H9 (cell line): ENCODE measurements at regions not wholly inside any gene's neighbourhood (a gene's known extent, or its start where the extent isn't known, plus 50 kb on each side); places are given as distances from the start of the nearest gene placed in this dataset.

ENCODE experiments used
- DNase-seq: peaks from one replicate; pipeline ENCODE4 v3.0.0-alpha.2; 2017
- H2AFZ ChIP-seq: one replicate; pipeline ENCODE4 v1.6.1; 2013; ENCODE audit warnings: mild to moderate bottlenecking, low read length, control low read depth, moderate library complexity
- H2AK5ac ChIP-seq: 2 replicates; pipeline ENCODE4 v1.6.1; 2013; ENCODE audit warnings: low read length, control low read depth, mixed read lengths; ENCODE audit not compliant: insufficient read length
- H2BK120ac ChIP-seq: one replicate; pipeline ENCODE4 v1.6.1; 2013; ENCODE audit warnings: low read depth, mild to moderate bottlenecking, low read length, control low read depth, inconsistent platforms; ENCODE audit not compliant: poor library complexity, severe bottlenecking
- H2BK12ac ChIP-seq: 2 replicates; pipeline ENCODE4 v1.6.1; 2013; ENCODE audit warnings: low read length, control low read depth, mixed read lengths, low read depth; ENCODE audit not compliant: insufficient read length
- H2BK15ac ChIP-seq: 2 replicates; pipeline ENCODE4 v1.6.1; 2013; ENCODE audit warnings: low read depth, low read length, control low read depth
- H2BK20ac ChIP-seq: one replicate; pipeline ENCODE4 v1.6.1; 2013; ENCODE audit warnings: low read depth, mild to moderate bottlenecking, low read length, control low read depth, inconsistent platforms; ENCODE audit not compliant: poor library complexity, severe bottlenecking
- H2BK5ac ChIP-seq: 2 replicates; pipeline ENCODE4 v1.6.1; 2013; ENCODE audit warnings: low read length, control low read depth, mixed read lengths; ENCODE audit not compliant: insufficient read length
- H3K14ac ChIP-seq: 2 replicates; pipeline ENCODE4 v1.6.1; 2013; ENCODE audit warnings: low read length, control low read depth; ENCODE audit not compliant: insufficient read depth
- H3K18ac ChIP-seq: 2 replicates; pipeline ENCODE4 v1.6.1; 2013; ENCODE audit warnings: low read depth, mild to moderate bottlenecking, mixed read lengths, low read length, control low read depth; ENCODE audit not compliant: insufficient read length
- H3K23ac ChIP-seq: 2 replicates; pipeline ENCODE4 v1.6.1; 2013; ENCODE audit warnings: low read length, control low read depth, mixed read lengths, low read depth; ENCODE audit not compliant: insufficient read length
- H3K23me2 ChIP-seq: 2 replicates; pipeline ENCODE4 v1.6.1; 2013; ENCODE audit warnings: low read depth, mild to moderate bottlenecking, mixed read lengths, low read length, control low read depth; ENCODE audit not compliant: insufficient read length, poor library complexity, severe bottlenecking
- H3K27ac ChIP-seq: 2 replicates; pipeline ENCODE4 v1.5.1; 2013; ENCODE audit warnings: low read length, control low read depth, mixed read lengths, low read depth; ENCODE audit not compliant: insufficient read length
- H3K27me3 ChIP-seq: 2 replicates; pipeline ENCODE4 v1.6.1; 2013; ENCODE audit warnings: low read length, control low read depth, inconsistent platforms; ENCODE audit not compliant: insufficient read depth
- H3K4ac ChIP-seq: 2 replicates; pipeline ENCODE4 v1.6.1; 2013; ENCODE audit warnings: low read depth, mild to moderate bottlenecking, control low read depth, inconsistent platforms, low read length, moderate library complexity
- H3K4me1 ChIP-seq: 2 replicates; pipeline ENCODE4 v1.6.1; 2013; ENCODE audit warnings: low read length, control low read depth, inconsistent platforms; ENCODE audit not compliant: insufficient read depth
- H3K4me2 ChIP-seq: 2 replicates; pipeline ENCODE4 v1.6.1; 2013; ENCODE audit warnings: low read length, control low read depth, mixed read lengths; ENCODE audit not compliant: insufficient read length, insufficient read depth
- H3K56ac ChIP-seq: 2 replicates; pipeline ENCODE4 v1.6.1; 2013; ENCODE audit warnings: low read depth, mild to moderate bottlenecking, mixed read lengths, low read length, control low read depth; ENCODE audit not compliant: insufficient read length
- H3K79me1 ChIP-seq: 2 replicates; pipeline ENCODE4 v1.6.1; 2013; ENCODE audit warnings: low read depth, mild to moderate bottlenecking, moderate library complexity, low read length, control low read depth, inconsistent platforms; ENCODE audit not compliant: insufficient read depth, poor library complexity, severe bottlenecking
- H3K79me2 ChIP-seq: 2 replicates; pipeline ENCODE4 v1.6.1; 2013; ENCODE audit warnings: low read length, control low read depth, inconsistent platforms; ENCODE audit not compliant: insufficient read depth
- H3K9ac ChIP-seq: 2 replicates; pipeline ENCODE4 v1.6.1; 2013; ENCODE audit warnings: low read length, control low read depth, mixed read lengths; ENCODE audit not compliant: insufficient read length; ENCODE audit errors: extremely low read depth
- H3K9me3 ChIP-seq: one replicate; pipeline ENCODE4 v1.6.1; 2013; ENCODE audit warnings: low read depth, low read length, inconsistent platforms; ENCODE audit not compliant: control insufficient read depth
- H3T11ph ChIP-seq: one replicate; pipeline ENCODE4 v1.6.1; 2013; ENCODE audit warnings: mild to moderate bottlenecking, low read length, control low read depth, inconsistent platforms
- H4K20me1 ChIP-seq: one replicate; pipeline ENCODE4 v1.6.1; 2013; ENCODE audit not compliant: control insufficient read depth, insufficient read length, insufficient read depth
- H4K5ac ChIP-seq: 2 replicates; pipeline ENCODE4 v1.6.1; 2013; ENCODE audit warnings: low read depth, mild to moderate bottlenecking, mixed read lengths, low read length, control low read depth; ENCODE audit not compliant: insufficient read length
- H4K8ac ChIP-seq: replicated peaks from 2 replicates; pipeline ENCODE4 v1.6.1; 2013; ENCODE audit warnings: low read length, control low read depth, mixed read lengths, low read depth; ENCODE audit not compliant: insufficient read length
- H4K91ac ChIP-seq: 2 replicates; pipeline ENCODE4 v1.6.1; 2013; ENCODE audit warnings: low read depth, mild to moderate bottlenecking, moderate library complexity, mixed read lengths, low read length, control low read depth; ENCODE audit not compliant: insufficient read length
- H3K27ac Mint-ChIP-seq, 3 experiments: 2 replicates in 2 of 3; 3 replicates in 1 of 3; pipeline ENCODE4 v1.8.0; 2020 to 2021; ENCODE audit warnings: mixed read lengths in 3 of 3, mild to moderate bottlenecking in 1 of 3, moderate library complexity in 1 of 3
- H3K27me3 Mint-ChIP-seq: 2 replicates; pipeline ENCODE4 v1.8.0; 2021; ENCODE audit warnings: low read depth, mild to moderate bottlenecking, moderate library complexity, mixed read lengths
- H3K36me3 Mint-ChIP-seq, 3 experiments: 2 replicates in 2 of 3; 3 replicates in 1 of 3; pipeline ENCODE4 v1.8.0; 2020 to 2021; ENCODE audit warnings: low read depth in 3 of 3, mixed read lengths in 3 of 3; ENCODE audit not compliant: insufficient read depth in 1 of 3
- H3K4me1 Mint-ChIP-seq, 2 experiments: 2 replicates each; pipeline ENCODE4 v1.8.0; 2020; ENCODE audit warnings: mixed read lengths in 2 of 2
- H3K4me3 Mint-ChIP-seq, 2 experiments: 2 replicates in 1 of 2; 3 replicates in 1 of 2; pipeline ENCODE4 v1.8.0; 2020 to 2021; ENCODE audit warnings: mild to moderate bottlenecking in 2 of 2, mixed read lengths in 2 of 2, moderate library complexity in 1 of 2
- H3K9me3 Mint-ChIP-seq, 2 experiments: 2 replicates in 1 of 2; 3 replicates in 1 of 2; pipeline ENCODE4 v1.8.0; 2020; ENCODE audit warnings: mild to moderate bottlenecking in 2 of 2, mixed read lengths in 2 of 2, moderate library complexity in 1 of 2
- CTCF ChIP-seq: fragments of 200-600 bp; sonication (generic); conservative IDR thresholded peaks from 3 replicates; pipeline ENCODE4 v1.8.0; 2021; ENCODE audit warnings: antibody characterized with exemption, mild to moderate bottlenecking
- WGBS: extraction: QIAGEN DNeasy Blood & Tissue Kit; methylation state at CpG from one replicate; pipeline ENCODE4 v1.1.7; 2013; ENCODE audit warnings: missing lambda C conversion rate, low lambda C conversion rate, mixed read lengths; ENCODE audit not compliant: insufficient read length; ENCODE audit errors: extremely low coverage; 5-methylcytosine and 5-hydroxymethylcytosine counted together

GRCh38 chr14:87686746-87687145 is 306.2 kb downstream of the GALC start:
- no peak overlapping the region for H3K9ac ChIP-seq
- H3K18ac ChIP-seq, result no peak overlapping the region
- no peak overlapping the region for H2AK5ac ChIP-seq
- no peaks in the 10 kb centered on the region for H3K27me3 ChIP-seq
- H3K27ac ChIP-seq, result no peak overlapping the region
- H3K4ac ChIP-seq, result no peak overlapping the region
- no peak overlapping the region for H3K4me2 ChIP-seq
- no peaks in the 10 kb centered on the region for H3K79me2 ChIP-seq
- Mint-ChIP-seq H3K9me3 (peaks cover 7% of the 10 kb centered on the region in 2 experiments), H3K27me3 (no peaks in the 10 kb centered on the region), H3K4me1 (peaks cover 5 to 10% of the 10 kb centered on the region in 2 experiments; a peak in 3 of 4 replicates), H3K27ac (no peak overlapping the region), H3K4me3 (no peak overlapping the region), H3K36me3 (peaks cover 0 to 5% (median 3%) of the 10 kb centered on the region in 3 experiments; a peak in 2 of 7 replicates)
- H4K91ac ChIP-seq, result no peak overlapping the region
- no peak overlapping the region for H2BK12ac ChIP-seq
- H3K9me3 ChIP-seq, result no peaks in the 10 kb centered on the region
- H3K23me2 ChIP-seq, result no peaks in the 10 kb centered on the region
- DNase-seq, result no peak
- WGBS, result no CpG with 5 or more reads among the region's 1 CpG
- no peak overlapping the region for H2BK5ac ChIP-seq
- no peak overlapping the region for H3K14ac ChIP-seq
- no peak for TF ChIP-seq CTCF
- no peak overlapping the region for H2AFZ ChIP-seq
- no peak overlapping the region for H2BK120ac ChIP-seq
- H3T11ph ChIP-seq, result no peak overlapping the region
- H3K23ac ChIP-seq, result no peak overlapping the region
- H3K4me1 ChIP-seq, result no peaks in the 10 kb centered on the region
- no peak overlapping the region for H2BK15ac ChIP-seq
- no peaks in the 10 kb centered on the region for H4K20me1 ChIP-seq
- no peak overlapping the region for H4K5ac ChIP-seq
- no peak overlapping the region for H2BK20ac ChIP-seq
- no peak overlapping the region for H4K8ac ChIP-seq
- no peak overlapping the region for H3K56ac ChIP-seq
- H3K79me1 ChIP-seq, result no peaks in the 10 kb centered on the region
